ENCODE measurements at regions not wholly inside any gene's neighbourhood (a gene's known extent, or its start where the extent isn't known, plus 50 kb on each side); places are given as distances from the start of the nearest gene placed in this dataset.

DNA sequence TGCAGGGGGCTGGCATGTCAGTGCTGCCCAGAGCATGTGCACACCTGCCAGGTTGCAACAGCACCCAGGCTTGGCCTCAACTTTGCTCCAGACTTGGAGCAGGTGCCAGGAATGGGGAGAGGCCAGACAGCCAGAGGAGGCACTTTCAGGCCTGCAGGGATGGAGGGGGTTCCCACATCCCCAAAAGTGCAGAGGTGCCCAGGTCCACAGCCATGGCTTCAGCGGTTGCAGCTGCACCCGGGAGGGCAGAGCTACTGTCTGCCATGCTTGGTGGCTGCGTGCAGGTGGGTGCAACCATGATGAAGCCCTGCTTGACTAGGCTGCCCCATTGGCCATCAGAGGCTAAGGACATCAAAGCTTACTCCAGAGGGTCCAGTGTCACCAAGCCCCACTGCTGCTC, 196.8 kb upstream of the VRK2 start:
- CTCF ChIA-PET, result interaction anchor here (1.1 to 1.2 kb wide), 2 partner anchors 8 to 11 kb away, joined by 3 to 4 read pairs; no protein-coding TSS in a partner anchor
- no peaks in the 10 kb centered on the region for H4K20me1 ChIP-seq (replicated peaks; ENCODE audit: control insufficient read depth, extremely low read depth, insufficient read depth, low read length)
- H3K79me2 ChIP-seq (ENCODE audit: control insufficient read depth, insufficient read depth, low read length), result no peaks in the 10 kb centered on the region
- H3K27ac ChIP-seq (ENCODE audit: insufficient read depth, low read depth, low read length), result no peak overlapping the region
- BruUV-seq (replicated peaks), result no TSS peak
- dilution Hi-C loops (cut with MboI; ENCODE audit: extremely low pct_ligation_motif_present, low sequenced_read_pairs) (no loop called here), intact Hi-C loops (cut with micrococcal nuclease) (no loop called here)
- DNase-seq (ENCODE audit: low read depth, low spot score) (no peak), FAIRE-seq (no peak)
- no peaks in the 10 kb centered on the region for H3K4me1 ChIP-seq (ENCODE audit: control insufficient read depth, extremely low read depth, insufficient read depth, low read length)
- no peak overlapping the region for H3K4me2 ChIP-seq (ENCODE audit: insufficient read depth, low read length)
- H3K27me3 ChIP-seq (ENCODE audit: control insufficient read depth in 2 of 2, insufficient read depth in 2 of 2, low read length in 2 of 2), result peaks cover 0 to 2% of the 10 kb centered on the region in 2 experiments
- no peak overlapping the region for H2AFZ ChIP-seq (ENCODE audit: low read depth, low read length)
- no peak overlapping the region for H3K9ac ChIP-seq (replicated peaks; ENCODE audit: extremely low read depth, insufficient read depth, low read length)
- no peaks in the 10 kb centered on the region for H3K9me3 ChIP-seq (replicated peaks; ENCODE audit: control insufficient read depth, insufficient read depth, low read length)
- H3K4me3 ChIP-seq (replicated peaks in 1 of 3; ENCODE audit: insufficient read depth in 1 of 3, low read depth in 1 of 3, low read length in 3 of 3), result no peak overlapping the region
- POLR2A ChIA-PET, result no interaction called here
- H3K36me3 ChIP-seq (ENCODE audit: control insufficient read depth in 2 of 2, extremely low read depth in 1 of 2, insufficient read depth in 2 of 2, low read length in 2 of 2), result no peaks in the 10 kb centered on the region
- no peak for TF ChIP-seq POLR2AphosphoS5 (IDR thresholded peaks at IDR 0.05; ENCODE audit: insufficient read depth, low read depth, low read length)
- TF ChIP-seq POLR2A (IDR thresholded peaks at IDR 0.05; ENCODE audit: low read depth, low read length), result no peak
- no peak for TF ChIP-seq GATA2 (IDR thresholded peaks at IDR 0.05; ENCODE audit: insufficient read depth, insufficient read length, low read depth, low read length)
- TF ChIP-seq FOS (IDR thresholded peaks at IDR 0.05; ENCODE audit: borderline replicate concordance, insufficient read depth, low read length), result no peak
- TF ChIP-seq, protein P1, sequence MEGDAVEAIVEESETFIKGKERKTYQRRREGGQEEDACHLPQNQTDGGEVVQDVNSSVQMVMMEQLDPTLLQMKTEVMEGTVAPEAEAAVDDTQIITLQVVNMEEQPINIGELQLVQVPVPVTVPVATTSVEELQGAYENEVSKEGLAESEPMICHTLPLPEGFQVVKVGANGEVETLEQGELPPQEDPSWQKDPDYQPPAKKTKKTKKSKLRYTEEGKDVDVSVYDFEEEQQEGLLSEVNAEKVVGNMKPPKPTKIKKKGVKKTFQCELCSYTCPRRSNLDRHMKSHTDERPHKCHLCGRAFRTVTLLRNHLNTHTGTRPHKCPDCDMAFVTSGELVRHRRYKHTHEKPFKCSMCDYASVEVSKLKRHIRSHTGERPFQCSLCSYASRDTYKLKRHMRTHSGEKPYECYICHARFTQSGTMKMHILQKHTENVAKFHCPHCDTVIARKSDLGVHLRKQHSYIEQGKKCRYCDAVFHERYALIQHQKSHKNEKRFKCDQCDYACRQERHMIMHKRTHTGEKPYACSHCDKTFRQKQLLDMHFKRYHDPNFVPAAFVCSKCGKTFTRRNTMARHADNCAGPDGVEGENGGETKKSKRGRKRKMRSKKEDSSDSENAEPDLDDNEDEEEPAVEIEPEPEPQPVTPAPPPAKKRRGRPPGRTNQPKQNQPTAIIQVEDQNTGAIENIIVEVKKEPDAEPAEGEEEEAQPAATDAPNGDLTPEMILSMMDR (IDR thresholded peaks at IDR 0.05; ENCODE audit: extremely low read depth in 1 of 2, insufficient read depth in 1 of 2, low read depth in 1 of 2, low read length in 2 of 2), result no peak
- TF ChIP-seq MYC (IDR thresholded peaks at IDR 0.05; ENCODE audit: low read depth, low read length), result no peak
- no peak for TF ChIP-seq JUN (IDR thresholded peaks at IDR 0.05; ENCODE audit: borderline replicate concordance, insufficient read depth, insufficient read length, low read depth)
- TF ChIP-seq EZH2 (IDR thresholded peaks at IDR 0.05; ENCODE audit: borderline replicate concordance, low read depth, low read length, severe bottlenecking), result no peak
- TF ChIP-seq, protein P2, sequence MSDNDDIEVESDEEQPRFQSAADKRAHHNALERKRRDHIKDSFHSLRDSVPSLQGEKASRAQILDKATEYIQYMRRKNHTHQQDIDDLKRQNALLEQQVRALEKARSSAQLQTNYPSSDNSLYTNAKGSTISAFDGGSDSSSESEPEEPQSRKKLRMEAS (IDR thresholded peaks at IDR 0.05; ENCODE audit: insufficient read depth, insufficient read length), result no peak
- no peaks in the 10 kb centered on the region for H3K9me1 ChIP-seq (replicated peaks; ENCODE audit: control insufficient read depth, extremely low read depth, insufficient read depth, low read length)

All from endothelial cell of umbilical vein (primary cell).